Cardiac muscle cell (in vitro differentiated cells and primary cell): ENCODE measurements at regions not wholly inside any gene's neighbourhood (a gene's known extent, or its start where the extent isn't known, plus 50 kb on each side); places are given as distances from the start of the nearest gene placed in this dataset.
"Not testable (repeated sequence)": the region's sequence is repeated elsewhere in the genome, so short reads cannot be mapped to it uniquely, and the experiment has no call there.

Experiments
- DNase-seq, 2 donors: peaks; one replicate each; pipeline versions ENCODE4 v3.0.0 to v3.0.0-alpha.2; 2010 to 2017; ENCODE audit warnings: low read depth in 1 of 2, low spot score in 1 of 2
- H3K27ac ChIP-seq: fragments of 200-600 bp; sonication (generic); 2 replicates; pipeline ENCODE4 v1.5.1; 2016
- H3K27me3 ChIP-seq: fragments of 200-600 bp; sonication (generic); 2 replicates; pipeline ENCODE4 v1.6.0; 2016; ENCODE audit warnings: control low read depth
- H3K36me3 ChIP-seq: fragments of 200-600 bp; sonication (generic); 2 replicates; pipeline ENCODE4 v1.5.1; 2016; ENCODE audit warnings: control low read depth
- H3K4me1 ChIP-seq: fragments of 200-600 bp; sonication (generic); 2 replicates; pipeline ENCODE4 v1.8.1; 2017; ENCODE audit warnings: low read depth, mild to moderate bottlenecking, mixed run types
- H3K4me3 ChIP-seq: fragments of 200-600 bp; sonication (generic); 2 replicates; pipeline ENCODE4 v1.5.1; 2016; ENCODE audit warnings: mild to moderate bottlenecking
- H3K9me3 ChIP-seq: fragments of 200-600 bp; sonication (generic); 2 replicates; pipeline ENCODE4 v1.5.1; 2017; ENCODE audit warnings: low read depth, mild to moderate bottlenecking, control low read depth
- TF ChIP-seq, protein P1 (sequence below): IDR thresholded peaks from 2 replicates; pipeline ENCODE4 v1.5.1; 2012; ENCODE audit warnings: low read depth, mild to moderate bottlenecking, low read length

DNA sequence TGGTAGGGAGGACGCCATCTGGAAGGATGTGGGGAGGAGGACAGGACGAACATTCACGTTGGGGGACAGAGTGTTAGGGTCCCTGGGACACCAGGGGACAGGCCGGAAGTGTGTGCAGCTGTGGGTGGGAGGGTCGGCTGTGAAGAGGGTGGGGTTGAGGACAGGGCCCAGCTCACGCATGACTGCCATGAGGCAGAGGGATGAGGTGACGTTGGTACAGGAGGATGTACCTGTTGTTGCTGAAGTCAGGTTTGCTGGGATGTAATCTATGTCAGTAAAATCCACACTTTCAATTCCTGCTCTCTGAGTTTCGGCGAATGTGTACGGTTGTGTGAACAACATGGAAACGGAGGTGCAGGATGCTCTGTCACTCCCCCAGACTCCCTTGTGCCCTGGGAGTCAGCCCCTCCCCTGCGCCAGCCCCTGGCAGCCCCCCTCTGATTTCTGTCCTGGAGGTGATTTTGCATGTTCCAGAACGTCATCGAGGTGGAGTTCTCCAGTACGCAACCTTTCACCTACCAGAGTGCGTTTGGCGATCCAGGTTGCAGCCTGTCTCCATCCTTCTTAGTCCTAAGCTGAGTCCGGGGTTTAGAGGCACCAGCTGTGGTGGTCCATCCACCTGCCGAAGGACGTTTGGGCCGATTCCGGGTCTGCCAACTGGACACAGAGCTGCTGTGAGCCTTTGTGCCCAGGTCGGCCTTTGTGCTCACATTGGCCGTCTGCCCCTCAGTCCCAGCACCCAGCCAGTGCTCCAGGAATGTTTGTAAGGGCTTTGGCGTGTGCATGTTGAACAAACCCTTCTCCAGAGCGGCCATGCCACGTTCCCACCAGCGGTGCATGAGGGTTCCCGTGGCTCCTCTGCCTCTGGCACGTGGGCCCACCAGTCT, 203.2 kb downstream of the NPIPB11 start:
- not testable (repeated sequence) for H3K27ac ChIP-seq, H3K36me3 ChIP-seq, H3K27me3 ChIP-seq, H3K4me1 ChIP-seq, DNase-seq, H3K9me3 ChIP-seq, H3K4me3 ChIP-seq

DNA sequence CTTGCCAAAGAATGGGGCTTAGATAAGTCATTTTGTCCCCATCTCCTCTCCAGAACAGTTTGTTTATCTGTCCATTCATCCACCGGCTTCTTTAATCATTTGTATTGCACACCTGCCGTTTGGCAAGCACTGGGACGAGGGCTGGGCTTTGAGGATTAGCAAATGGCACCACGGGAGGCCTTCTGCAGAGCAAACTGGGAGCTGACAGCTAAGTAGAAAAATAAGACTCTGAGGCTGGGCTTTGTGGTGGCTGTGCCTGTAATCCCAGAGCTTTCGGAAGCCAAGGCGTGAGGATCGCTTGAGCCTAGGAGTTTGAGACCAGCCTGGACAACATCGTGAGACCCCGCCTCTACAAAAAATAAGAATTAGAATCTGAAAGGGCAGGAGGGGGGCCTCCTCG, 203.9 kb downstream of the NPIPB11 start:
- DNase-seq, H3K36me3 ChIP-seq, H3K4me1 ChIP-seq, H3K27me3 ChIP-seq, H3K4me3 ChIP-seq, H3K9me3 ChIP-seq, H3K27ac ChIP-seq: not testable (repeated sequence)

DNA sequence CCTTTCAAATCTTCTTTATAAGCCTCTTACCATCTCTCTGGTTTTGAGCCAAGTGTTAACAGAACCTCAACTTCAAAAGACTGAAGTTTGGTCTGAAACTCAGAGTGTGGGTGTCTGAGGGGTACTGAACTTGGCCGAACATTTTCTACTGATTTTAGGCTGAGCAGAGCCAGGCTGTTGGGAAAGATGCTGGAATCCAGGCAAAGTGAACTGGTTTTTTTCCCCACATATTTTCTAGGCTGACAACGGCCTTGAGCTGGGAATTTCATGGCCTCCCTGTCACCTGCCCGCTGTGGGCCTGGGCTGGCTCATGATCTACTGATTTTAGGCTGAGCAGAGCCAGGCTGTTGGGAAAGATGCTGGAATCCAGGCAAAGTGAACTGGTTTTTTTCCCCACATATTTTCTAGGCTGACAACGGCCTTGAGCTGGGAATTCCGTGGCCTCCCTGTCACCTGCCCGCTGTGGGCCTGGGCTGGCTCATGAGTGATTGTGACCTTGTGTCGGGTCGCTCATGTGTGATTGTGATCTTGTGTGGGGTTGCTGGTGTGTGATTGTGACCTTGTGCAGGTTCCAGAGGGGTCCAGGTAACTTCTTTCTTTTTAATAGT, 204.4 kb downstream of the NPIPB11 start:
- not testable (repeated sequence) for H3K9me3 ChIP-seq, H3K27me3 ChIP-seq, H3K4me1 ChIP-seq, H3K36me3 ChIP-seq, H3K4me3 ChIP-seq, H3K27ac ChIP-seq
- DNase-seq, result peak in 1 of 2 donors; percentile 45

DNA sequence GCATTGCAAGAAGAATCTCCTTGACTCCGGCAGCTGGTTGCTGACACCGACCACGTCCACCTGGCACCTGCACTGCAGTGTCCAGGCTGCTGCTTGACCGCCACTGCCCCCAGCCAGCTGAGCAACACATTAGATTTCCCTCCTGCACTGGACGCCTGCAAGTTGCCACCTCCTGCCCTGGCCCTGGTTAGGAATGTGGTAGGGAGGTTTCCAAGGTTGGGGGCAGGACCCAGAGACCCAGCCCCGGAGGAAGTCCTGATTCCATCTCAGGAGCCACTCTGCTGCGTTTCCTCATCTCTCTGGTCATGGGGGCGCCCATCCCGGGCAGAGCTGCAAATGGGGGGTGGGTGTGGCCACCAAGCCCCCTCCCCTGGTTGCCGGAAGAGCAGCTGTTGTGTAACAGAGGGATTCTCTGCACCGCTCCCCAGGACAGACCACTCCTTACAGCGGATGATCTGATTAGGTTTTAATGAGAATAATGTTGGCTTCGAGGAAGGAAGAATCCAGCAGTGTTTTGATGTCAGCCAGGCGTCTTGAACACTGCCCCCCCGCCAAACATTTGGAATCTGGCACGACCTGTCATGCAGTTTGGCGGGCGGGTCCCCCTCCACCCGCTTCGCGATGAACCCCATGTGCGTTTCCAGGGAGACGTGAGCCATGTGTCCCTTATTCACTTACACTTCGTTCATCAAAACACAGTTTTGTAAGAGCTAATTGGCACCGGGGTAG, 205.1 kb downstream of the NPIPB11 start:
- DNase-seq, result peak in 1 of 2 donors; percentile 42
- not testable (repeated sequence) for H3K4me3 ChIP-seq, H3K27ac ChIP-seq, H3K27me3 ChIP-seq, H3K9me3 ChIP-seq, H3K4me1 ChIP-seq, H3K36me3 ChIP-seq

DNA sequence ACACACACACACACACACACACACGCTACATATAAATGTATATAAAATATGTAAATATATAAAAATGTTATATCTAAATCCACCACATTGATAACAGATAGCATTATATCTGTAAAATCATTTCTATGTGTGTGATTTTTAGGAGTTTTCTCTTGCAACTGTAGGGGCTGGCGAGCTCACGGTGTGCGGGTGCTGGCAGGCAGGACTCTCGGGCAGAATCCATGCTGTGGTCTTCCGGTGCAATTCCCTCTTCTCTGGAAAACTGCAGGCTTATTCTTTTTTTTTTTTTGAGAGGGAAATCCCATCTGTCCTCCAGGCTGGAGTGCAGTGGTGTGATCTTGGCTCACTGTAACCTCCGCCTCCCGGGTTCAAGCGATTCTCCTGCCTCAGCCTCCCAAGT, 205.8 kb downstream of the NPIPB11 start:
- not testable (repeated sequence) for H3K27ac ChIP-seq, H3K4me3 ChIP-seq

DNA sequence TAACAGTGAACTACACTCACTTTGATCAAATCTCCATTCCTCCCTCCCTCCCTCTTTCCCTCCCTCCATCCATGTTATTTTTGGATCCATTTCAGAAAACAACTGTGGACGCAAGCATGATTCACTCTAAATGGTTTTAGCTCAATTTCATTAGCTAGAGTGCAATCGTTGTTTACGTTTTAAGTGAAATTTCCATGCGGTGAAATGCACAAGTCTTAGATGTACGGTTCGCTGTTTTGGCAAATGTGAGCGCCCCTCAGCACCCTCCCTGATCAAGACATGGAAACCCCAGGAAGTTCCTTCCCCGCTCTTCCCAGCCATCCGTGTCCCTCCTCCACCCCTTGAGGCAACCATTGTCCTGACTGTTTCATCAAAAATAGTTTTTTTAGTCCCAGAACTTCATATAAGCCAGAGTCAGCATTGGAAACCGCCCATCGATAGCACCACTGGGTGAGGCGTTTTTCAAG, 206.3 kb downstream of the NPIPB11 start:
- not testable (repeated sequence) for H3K27ac ChIP-seq, H3K27me3 ChIP-seq, H3K4me1 ChIP-seq, H3K4me3 ChIP-seq, H3K36me3 ChIP-seq, H3K9me3 ChIP-seq
- DNase-seq, result peak in 1 of 2 donors; percentile 86

More for the DNA sequence above, 205.8 kb downstream of the NPIPB11 start:
- peak in 1 of 2 donors; percentile 36 for DNase-seq
- H3K27me3 ChIP-seq, H3K4me1 ChIP-seq, H3K9me3 ChIP-seq, H3K36me3 ChIP-seq: not testable (repeated sequence)

DNA sequence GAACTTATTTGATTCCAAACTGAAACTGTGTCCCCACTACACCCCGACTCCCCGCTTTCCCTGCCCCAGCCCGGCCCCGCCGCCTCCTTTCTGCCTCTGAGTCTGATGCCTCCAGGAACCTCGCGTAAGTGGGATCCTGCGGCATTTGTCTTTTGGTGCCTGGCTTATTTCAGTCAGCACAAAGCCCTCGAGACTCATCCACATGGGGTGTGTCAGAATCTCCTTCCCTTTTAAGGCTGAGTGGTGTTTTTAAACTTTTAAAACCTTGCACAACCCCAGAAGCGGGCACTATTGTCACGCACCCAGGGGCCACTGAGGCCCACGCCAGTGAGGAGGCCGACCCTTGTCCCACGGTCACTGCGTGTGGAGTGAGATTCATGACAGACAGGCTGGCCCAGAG, 206.9 kb downstream of the NPIPB11 start:
- H3K27ac ChIP-seq, H3K36me3 ChIP-seq, H3K9me3 ChIP-seq, H3K4me3 ChIP-seq, H3K4me1 ChIP-seq, H3K27me3 ChIP-seq: not testable (repeated sequence)
- peak in 1 of 2 donors; percentile 62 for DNase-seq

DNA sequence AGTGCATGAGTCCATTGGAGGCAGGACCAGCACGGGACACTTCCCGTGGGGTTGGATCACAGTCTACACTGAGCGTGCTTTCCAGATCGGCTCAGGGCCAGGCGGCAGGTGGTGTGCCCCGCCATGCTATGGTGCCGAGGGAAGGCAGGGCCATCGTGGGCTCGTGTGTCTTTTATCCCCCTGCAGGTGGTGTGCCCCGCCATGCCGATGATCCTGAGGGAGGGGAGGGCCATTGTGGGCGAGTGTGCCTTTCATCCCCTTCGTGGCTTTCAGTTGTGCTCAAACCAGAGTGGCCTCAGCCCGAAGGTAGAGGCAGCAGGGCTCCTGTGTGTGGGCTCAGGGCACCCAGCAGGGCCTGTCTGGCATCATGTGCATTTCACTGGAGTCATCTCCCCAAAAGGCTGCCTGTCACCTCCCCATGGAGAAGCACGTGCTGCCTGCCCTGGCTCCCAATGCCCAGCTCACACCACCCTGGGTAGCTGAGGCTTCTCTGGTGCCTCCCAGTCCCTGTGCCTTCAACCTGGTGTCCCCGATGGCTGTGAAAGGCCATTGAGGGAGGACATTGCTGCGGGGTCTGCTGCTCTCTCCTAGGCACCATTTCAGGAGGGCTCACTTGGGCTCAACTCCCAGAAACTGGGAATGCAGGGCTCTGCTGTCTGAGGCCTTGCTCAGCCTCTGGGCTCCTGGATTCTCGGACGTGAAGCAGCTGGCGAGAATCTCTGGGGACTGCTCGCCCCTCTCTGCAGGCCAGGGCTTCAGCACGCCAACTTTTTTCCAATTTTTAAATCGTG, 207.6 kb downstream of the NPIPB11 start:
- TF ChIP-seq, protein P1, sequence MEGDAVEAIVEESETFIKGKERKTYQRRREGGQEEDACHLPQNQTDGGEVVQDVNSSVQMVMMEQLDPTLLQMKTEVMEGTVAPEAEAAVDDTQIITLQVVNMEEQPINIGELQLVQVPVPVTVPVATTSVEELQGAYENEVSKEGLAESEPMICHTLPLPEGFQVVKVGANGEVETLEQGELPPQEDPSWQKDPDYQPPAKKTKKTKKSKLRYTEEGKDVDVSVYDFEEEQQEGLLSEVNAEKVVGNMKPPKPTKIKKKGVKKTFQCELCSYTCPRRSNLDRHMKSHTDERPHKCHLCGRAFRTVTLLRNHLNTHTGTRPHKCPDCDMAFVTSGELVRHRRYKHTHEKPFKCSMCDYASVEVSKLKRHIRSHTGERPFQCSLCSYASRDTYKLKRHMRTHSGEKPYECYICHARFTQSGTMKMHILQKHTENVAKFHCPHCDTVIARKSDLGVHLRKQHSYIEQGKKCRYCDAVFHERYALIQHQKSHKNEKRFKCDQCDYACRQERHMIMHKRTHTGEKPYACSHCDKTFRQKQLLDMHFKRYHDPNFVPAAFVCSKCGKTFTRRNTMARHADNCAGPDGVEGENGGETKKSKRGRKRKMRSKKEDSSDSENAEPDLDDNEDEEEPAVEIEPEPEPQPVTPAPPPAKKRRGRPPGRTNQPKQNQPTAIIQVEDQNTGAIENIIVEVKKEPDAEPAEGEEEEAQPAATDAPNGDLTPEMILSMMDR, result no peak
- peak in 1 of 2 donors; percentile 55 for DNase-seq
- Histone ChIP-seq H3K4me1 (no peaks in the 10 kb centered on the region), H3K27me3 (no peaks in the 10 kb centered on the region), H3K4me3 (no peak overlapping the region), H3K36me3 (no peaks in the 10 kb centered on the region), H3K27ac (no peak overlapping the region), H3K9me3 (no peaks in the 10 kb centered on the region)
